ENCODE measurements at regions not wholly inside any gene's neighbourhood (a gene's known extent, or its start where the extent isn't known, plus 50 kb on each side); places are given as distances from the start of the nearest gene placed in this dataset.
A peak's percentile ranks its signal among the peaks of the same experiment; 100 is the strongest.

DNA sequence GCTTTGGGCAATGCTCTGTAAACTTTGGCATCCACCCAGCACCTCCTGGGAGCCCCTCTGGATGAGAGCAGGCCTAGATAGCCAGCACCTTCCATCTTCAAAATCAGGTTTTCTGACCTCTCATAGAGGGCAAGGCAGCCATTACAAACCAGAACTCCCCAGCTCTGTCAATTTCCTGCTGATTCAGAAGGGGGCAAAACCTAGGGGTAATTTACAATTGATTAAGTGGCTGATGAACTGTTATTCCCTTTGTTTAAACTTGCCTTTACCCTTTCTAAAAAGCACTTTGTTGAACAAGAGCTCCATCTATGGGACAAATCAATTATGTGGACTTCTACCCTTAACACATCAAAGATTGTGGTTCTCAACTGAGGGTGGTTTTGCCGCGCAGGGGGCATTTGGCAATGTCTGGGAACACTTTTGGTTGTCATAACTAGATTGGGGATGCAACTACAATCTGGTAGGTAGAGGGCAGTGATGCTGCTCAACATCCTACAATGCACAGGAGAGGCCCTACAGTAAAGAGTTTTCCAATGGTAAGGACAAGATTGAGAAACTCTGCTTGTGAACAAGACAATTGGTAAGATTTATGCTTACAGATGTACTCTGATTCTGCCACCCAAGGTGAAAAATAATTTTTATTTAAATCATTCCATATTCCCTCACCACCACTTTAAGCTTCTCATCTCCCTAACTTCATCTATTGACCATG, 184.1 kb downstream of the MARCHF11 start:
- peaks cover 25% of the 10 kb centered on the region for H3K9me3 Mint-ChIP-seq
- H3K27ac Mint-ChIP-seq, result no peak overlapping the region
- H3K27me3 Mint-ChIP-seq (ENCODE audit: low read depth), result no peaks in the 10 kb centered on the region
- TF ChIP-seq, protein P1, sequence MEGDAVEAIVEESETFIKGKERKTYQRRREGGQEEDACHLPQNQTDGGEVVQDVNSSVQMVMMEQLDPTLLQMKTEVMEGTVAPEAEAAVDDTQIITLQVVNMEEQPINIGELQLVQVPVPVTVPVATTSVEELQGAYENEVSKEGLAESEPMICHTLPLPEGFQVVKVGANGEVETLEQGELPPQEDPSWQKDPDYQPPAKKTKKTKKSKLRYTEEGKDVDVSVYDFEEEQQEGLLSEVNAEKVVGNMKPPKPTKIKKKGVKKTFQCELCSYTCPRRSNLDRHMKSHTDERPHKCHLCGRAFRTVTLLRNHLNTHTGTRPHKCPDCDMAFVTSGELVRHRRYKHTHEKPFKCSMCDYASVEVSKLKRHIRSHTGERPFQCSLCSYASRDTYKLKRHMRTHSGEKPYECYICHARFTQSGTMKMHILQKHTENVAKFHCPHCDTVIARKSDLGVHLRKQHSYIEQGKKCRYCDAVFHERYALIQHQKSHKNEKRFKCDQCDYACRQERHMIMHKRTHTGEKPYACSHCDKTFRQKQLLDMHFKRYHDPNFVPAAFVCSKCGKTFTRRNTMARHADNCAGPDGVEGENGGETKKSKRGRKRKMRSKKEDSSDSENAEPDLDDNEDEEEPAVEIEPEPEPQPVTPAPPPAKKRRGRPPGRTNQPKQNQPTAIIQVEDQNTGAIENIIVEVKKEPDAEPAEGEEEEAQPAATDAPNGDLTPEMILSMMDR (IDR thresholded peaks at IDR 0.05; ENCODE audit: unreplicated experiment in 3 of 3), result peak; percentile 54 to 62 (median 55)
- peaks cover 6% of the 10 kb centered on the region for H3K4me1 Mint-ChIP-seq
- no peak overlapping the region for H3K4me3 Mint-ChIP-seq
- peaks cover 16% of the 10 kb centered on the region for H3K36me3 Mint-ChIP-seq (ENCODE audit: low read depth)

- Mint-ChIP-seq H3K27me3 (ENCODE audit: low read depth) (no peaks in the 10 kb centered on the region), H3K4me1 (no peaks in the 10 kb centered on the region), H3K4me3 (no peak overlapping the region), H3K36me3 (ENCODE audit: low read depth) (peaks cover 16% of the 10 kb centered on the region), H3K27ac (no peak overlapping the region), H3K9me3 (peaks cover 34% of the 10 kb centered on the region)
- TF ChIP-seq, protein P1 (IDR thresholded peaks at IDR 0.05; ENCODE audit: unreplicated experiment in 3 of 3), result no peak
These were observed 185.7 kb downstream of the MARCHF11 start for GRCh38 chr5:15993919-15994318.

DNA sequence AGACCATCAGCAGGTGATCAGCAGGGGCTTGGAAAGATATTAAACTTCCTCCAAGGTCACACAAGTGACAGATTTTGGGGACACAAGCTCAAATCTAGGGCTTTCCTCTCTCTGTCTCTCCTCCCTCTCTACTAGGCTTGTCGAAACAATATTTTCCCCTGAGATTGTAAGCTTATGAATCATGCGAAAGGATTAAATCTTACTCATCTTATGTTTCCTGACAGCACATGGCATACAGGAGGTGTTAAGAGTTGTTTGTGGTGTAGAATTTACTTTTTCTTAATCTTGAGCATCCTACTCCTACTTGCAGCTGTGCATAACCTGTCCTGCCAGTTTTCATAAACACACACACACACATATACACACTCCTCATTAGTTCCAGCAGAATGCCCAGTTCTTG, 186.3 kb downstream of the MARCHF11 start:
- no peaks in the 10 kb centered on the region for H3K4me1 Mint-ChIP-seq
- TF ChIP-seq, protein P1 (IDR thresholded peaks at IDR 0.05; ENCODE audit: unreplicated experiment in 3 of 3), result no peak
- no peaks in the 10 kb centered on the region for H3K27me3 Mint-ChIP-seq (ENCODE audit: low read depth)
- H3K4me3 Mint-ChIP-seq, result no peak overlapping the region
- peaks cover 16% of the 10 kb centered on the region for H3K36me3 Mint-ChIP-seq (ENCODE audit: low read depth)
- peaks cover 39% of the 10 kb centered on the region for H3K9me3 Mint-ChIP-seq
- H3K27ac Mint-ChIP-seq, result peak overlapping the region in 2 of 3 experiments; percentile 3 to 21

DNA sequence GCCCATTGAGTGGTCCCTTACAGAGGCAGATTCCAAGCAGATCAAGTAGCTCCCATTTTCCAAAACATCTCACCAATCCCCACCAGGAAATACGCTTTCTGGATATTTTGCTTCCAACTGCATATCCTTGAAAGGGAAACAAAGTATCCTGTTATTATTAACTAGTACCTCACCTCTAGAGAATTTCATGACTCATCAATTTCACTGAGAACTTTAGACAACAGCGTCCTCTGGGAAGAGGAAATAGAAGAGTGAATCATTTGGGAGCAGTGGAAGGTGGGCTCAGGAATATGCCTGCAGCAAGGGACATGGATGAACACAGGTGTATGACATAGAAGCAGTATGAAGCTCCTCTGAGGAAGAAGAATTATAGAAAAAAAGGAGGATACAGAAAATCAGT, 186.7 kb downstream of the MARCHF11 start:
- H3K4me3 Mint-ChIP-seq, result no peak overlapping the region
- H3K4me1 Mint-ChIP-seq, result no peaks in the 10 kb centered on the region
- no peaks in the 10 kb centered on the region for H3K27me3 Mint-ChIP-seq (ENCODE audit: low read depth)
- H3K36me3 Mint-ChIP-seq (ENCODE audit: low read depth), result peaks cover 16% of the 10 kb centered on the region
- TF ChIP-seq, protein P1 (IDR thresholded peaks at IDR 0.05; ENCODE audit: unreplicated experiment in 3 of 3), result no peak
- H3K9me3 Mint-ChIP-seq, result peaks cover 39% of the 10 kb centered on the region
- peak overlapping the region in 2 of 3 experiments; percentile 3 to 21 for H3K27ac Mint-ChIP-seq

DNA sequence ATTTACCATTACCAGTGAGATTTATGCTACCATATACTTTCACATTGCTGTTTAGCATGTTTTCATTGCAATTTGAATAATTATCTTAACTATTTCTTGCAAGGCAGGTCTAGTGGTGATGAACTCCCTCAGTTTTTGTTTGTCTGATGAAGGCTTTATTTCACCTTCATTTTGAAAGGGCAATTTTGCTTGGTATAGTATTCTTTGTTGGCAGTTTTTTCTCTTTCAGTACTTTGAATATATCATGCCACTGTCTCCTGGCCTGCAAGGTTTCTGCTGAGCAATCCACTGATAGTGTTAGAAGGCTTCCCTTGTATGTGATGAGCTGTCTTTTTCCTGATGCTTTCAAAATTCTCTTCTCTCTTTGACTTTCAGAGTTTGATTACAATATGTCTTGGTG, 188.0 kb downstream of the MARCHF11 start:
- Mint-ChIP-seq H3K27me3 (ENCODE audit: low read depth) (no peaks in the 10 kb centered on the region), H3K4me3 (no peak overlapping the region), H3K27ac (no peak overlapping the region), H3K36me3 (ENCODE audit: low read depth) (peaks cover 16% of the 10 kb centered on the region), H3K4me1 (no peaks in the 10 kb centered on the region), H3K9me3 (peaks cover 39% of the 10 kb centered on the region)
- TF ChIP-seq, protein P1 (IDR thresholded peaks at IDR 0.05; ENCODE audit: unreplicated experiment in 3 of 3), result no peak
